Astrocyte (in vitro differentiated cells and primary cell): ENCODE measurements at regions not wholly inside any gene's neighbourhood (a gene's known extent, or its start where the extent isn't known, plus 50 kb on each side); places are given as distances from the start of the nearest gene placed in this dataset.

ENCODE experiments used
- EZH2 ChIP-seq: IDR thresholded peaks from 2 replicates; pipeline ENCODE4 v1.6.1; 2012; ENCODE audit warnings: mild to moderate bottlenecking, low read length, inconsistent platforms; ENCODE audit not compliant: insufficient read depth
- TF ChIP-seq, protein P1 (sequence below): IDR thresholded peaks from 2 replicates; pipeline ENCODE4 v1.5.1; 2011; ENCODE audit warnings: low read depth, mild to moderate bottlenecking, inconsistent platforms, low read length, moderate library complexity; ENCODE audit not compliant: insufficient read depth

DNA sequence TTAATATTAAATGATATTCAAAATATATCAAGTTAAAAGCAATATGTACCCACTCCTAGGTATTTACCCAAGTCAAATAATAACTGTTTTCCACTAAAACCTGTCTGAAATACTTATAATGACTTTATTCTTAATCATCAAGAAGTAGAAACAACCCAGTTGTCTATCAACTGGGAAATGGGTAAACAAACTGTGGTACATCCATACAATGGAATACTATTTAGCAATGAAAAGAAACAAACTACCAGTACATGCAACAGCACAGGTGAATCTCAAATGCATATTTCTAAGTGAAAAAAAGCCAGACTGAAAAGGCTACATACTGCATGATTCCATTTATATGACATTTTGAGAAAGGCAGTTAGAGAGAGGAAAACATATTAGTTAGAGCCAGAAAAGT lies 559.9 kb downstream of the MBD2 start:
- TF ChIP-seq, protein P1, sequence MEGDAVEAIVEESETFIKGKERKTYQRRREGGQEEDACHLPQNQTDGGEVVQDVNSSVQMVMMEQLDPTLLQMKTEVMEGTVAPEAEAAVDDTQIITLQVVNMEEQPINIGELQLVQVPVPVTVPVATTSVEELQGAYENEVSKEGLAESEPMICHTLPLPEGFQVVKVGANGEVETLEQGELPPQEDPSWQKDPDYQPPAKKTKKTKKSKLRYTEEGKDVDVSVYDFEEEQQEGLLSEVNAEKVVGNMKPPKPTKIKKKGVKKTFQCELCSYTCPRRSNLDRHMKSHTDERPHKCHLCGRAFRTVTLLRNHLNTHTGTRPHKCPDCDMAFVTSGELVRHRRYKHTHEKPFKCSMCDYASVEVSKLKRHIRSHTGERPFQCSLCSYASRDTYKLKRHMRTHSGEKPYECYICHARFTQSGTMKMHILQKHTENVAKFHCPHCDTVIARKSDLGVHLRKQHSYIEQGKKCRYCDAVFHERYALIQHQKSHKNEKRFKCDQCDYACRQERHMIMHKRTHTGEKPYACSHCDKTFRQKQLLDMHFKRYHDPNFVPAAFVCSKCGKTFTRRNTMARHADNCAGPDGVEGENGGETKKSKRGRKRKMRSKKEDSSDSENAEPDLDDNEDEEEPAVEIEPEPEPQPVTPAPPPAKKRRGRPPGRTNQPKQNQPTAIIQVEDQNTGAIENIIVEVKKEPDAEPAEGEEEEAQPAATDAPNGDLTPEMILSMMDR: no peak
- no peak for TF ChIP-seq EZH2
